Adrenal gland (tissue), 5 donors: ENCODE measurements at regions not wholly inside any gene's neighbourhood (a gene's known extent, or its start where the extent isn't known, plus 50 kb on each side); places are given as distances from the start of the nearest gene placed in this dataset.

Experiments used
- CTCF ChIP-seq, 6 experiments: fragments of 450-650 bp in 4 of 6; fragments of 200-600 bp in 2 of 6; sonication (generic) in 1 of 6; IDR thresholded peaks; 1 replicate in 5 of 6; 2 replicates in 1 of 6; pipeline versions ENCODE4 v1.5.1 to v1.8.0; 2016 to 2021; ENCODE audit warnings: antibody characterized with exemption in 6 of 6, mild to moderate bottlenecking in 2 of 6, moderate library complexity in 1 of 6
- POLR2A ChIP-seq, 2 donors: fragments of 450-650 bp; IDR thresholded peaks; one replicate each; pipeline ENCODE4 v1.6.1; 2017; ENCODE audit warnings: antibody characterized with exemption in 2 of 2, mild to moderate bottlenecking in 2 of 2, moderate library complexity in 1 of 2
- donor health status: DM: no; HTN: no; CAD: no.

GRCh38 chr17:71917715-71918114 is 203.1 kb upstream of the SOX9 start:
- TF ChIP-seq CTCF (IDR thresholded peaks at IDR 0.05) (no peak), POLR2A (IDR thresholded peaks at IDR 0.05) (no peak)
